HL-60 (cell line): ENCODE measurements at regions not wholly inside any gene's neighbourhood (a gene's known extent, or its start where the extent isn't known, plus 50 kb on each side); places are given as distances from the start of the nearest gene placed in this dataset.

Experiments used
- CTCF ChIP-seq: IDR thresholded peaks from one replicate; pipeline ENCODE4 v1.5.1; 2011; ENCODE audit warnings: low read length, control low read depth, inconsistent platforms; ENCODE audit not compliant: insufficient read depth
- GABPA ChIP-seq: IDR thresholded peaks from 2 replicates; pipeline ENCODE4 v1.6.1; 2012; ENCODE audit warnings: low read depth
- POLR2AphosphoS5 ChIP-seq: IDR thresholded peaks from 2 replicates; pipeline ENCODE4 v1.6.1; 2012; ENCODE audit warnings: low read depth
- TF ChIP-seq, protein P1 (sequence below): IDR thresholded peaks from 2 replicates; pipeline ENCODE4 v1.6.1; 2012; ENCODE audit warnings: low read depth; ENCODE audit not compliant: insufficient replicate concordance

- TF ChIP-seq CTCF (no peak), POLR2AphosphoS5 (no peak), GABPA (no peak)
- TF ChIP-seq, protein P1, sequence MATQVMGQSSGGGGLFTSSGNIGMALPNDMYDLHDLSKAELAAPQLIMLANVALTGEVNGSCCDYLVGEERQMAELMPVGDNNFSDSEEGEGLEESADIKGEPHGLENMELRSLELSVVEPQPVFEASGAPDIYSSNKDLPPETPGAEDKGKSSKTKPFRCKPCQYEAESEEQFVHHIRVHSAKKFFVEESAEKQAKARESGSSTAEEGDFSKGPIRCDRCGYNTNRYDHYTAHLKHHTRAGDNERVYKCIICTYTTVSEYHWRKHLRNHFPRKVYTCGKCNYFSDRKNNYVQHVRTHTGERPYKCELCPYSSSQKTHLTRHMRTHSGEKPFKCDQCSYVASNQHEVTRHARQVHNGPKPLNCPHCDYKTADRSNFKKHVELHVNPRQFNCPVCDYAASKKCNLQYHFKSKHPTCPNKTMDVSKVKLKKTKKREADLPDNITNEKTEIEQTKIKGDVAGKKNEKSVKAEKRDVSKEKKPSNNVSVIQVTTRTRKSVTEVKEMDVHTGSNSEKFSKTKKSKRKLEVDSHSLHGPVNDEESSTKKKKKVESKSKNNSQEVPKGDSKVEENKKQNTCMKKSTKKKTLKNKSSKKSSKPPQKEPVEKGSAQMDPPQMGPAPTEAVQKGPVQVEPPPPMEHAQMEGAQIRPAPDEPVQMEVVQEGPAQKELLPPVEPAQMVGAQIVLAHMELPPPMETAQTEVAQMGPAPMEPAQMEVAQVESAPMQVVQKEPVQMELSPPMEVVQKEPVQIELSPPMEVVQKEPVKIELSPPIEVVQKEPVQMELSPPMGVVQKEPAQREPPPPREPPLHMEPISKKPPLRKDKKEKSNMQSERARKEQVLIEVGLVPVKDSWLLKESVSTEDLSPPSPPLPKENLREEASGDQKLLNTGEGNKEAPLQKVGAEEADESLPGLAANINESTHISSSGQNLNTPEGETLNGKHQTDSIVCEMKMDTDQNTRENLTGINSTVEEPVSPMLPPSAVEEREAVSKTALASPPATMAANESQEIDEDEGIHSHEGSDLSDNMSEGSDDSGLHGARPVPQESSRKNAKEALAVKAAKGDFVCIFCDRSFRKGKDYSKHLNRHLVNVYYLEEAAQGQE, result no peak
These were observed 107.3 kb upstream of the SYNDIG1 start for GRCh38 chr20:24362080-24362479.
